OCI-LY1 (cell line): ENCODE measurements at regions not wholly inside any gene's neighbourhood (a gene's known extent, or its start where the extent isn't known, plus 50 kb on each side); places are given as distances from the start of the nearest gene placed in this dataset.

Experiments
- EZH2 ChIP-seq: fragments of 200-600 bp; sonication (generic), shearing (Covaris generic); IDR thresholded peaks from 2 replicates; pipeline ENCODE4 v1.8.0; 2017; ENCODE audit warnings: borderline replicate concordance, mixed run types, mild to moderate bottlenecking, antibody characterized with exemption, low read length, moderate library complexity, mixed read lengths
- TF ChIP-seq, protein P1 (sequence below): fragments of 200-600 bp; sonication (generic), shearing (Covaris generic); IDR thresholded peaks from 2 replicates; pipeline ENCODE4 v1.5.1; 2017; ENCODE audit warnings: mild to moderate bottlenecking, antibody characterized with exemption, low read length, moderate library complexity, mixed read lengths

DNA sequence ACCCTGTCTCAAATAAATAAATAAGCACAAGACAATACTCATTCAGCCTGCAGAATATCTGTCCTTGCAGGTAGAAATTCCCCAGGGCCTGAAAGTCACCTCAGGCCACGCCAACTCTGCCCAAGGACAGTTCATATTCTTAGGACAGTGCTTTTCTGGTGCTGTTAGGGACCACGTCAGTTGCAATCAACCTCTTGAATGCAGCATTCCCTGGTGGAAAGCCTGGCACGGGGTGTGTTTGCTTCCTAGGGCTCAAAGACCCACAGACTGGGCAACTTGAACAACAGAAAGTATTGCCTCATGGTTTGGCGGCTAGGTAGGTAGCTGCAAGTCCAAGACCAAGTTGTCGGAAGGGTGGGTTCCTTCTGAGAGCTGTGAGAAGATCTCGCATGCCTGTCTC, 160.3 kb downstream of the KCTD15 start:
- TF ChIP-seq, protein P1, sequence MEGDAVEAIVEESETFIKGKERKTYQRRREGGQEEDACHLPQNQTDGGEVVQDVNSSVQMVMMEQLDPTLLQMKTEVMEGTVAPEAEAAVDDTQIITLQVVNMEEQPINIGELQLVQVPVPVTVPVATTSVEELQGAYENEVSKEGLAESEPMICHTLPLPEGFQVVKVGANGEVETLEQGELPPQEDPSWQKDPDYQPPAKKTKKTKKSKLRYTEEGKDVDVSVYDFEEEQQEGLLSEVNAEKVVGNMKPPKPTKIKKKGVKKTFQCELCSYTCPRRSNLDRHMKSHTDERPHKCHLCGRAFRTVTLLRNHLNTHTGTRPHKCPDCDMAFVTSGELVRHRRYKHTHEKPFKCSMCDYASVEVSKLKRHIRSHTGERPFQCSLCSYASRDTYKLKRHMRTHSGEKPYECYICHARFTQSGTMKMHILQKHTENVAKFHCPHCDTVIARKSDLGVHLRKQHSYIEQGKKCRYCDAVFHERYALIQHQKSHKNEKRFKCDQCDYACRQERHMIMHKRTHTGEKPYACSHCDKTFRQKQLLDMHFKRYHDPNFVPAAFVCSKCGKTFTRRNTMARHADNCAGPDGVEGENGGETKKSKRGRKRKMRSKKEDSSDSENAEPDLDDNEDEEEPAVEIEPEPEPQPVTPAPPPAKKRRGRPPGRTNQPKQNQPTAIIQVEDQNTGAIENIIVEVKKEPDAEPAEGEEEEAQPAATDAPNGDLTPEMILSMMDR, result no peak
- no peak for TF ChIP-seq EZH2
